ENCODE measurements at regions not wholly inside any gene's neighbourhood (a gene's known extent, or its start where the extent isn't known, plus 50 kb on each side); places are given as distances from the start of the nearest gene placed in this dataset.

GRCh38 chr5:29867155-29867554 lies 1326.3 kb upstream of the CDH6 start:
- no peak for DNase-seq (ENCODE audit: low read depth in 2 of 2)

DNA sequence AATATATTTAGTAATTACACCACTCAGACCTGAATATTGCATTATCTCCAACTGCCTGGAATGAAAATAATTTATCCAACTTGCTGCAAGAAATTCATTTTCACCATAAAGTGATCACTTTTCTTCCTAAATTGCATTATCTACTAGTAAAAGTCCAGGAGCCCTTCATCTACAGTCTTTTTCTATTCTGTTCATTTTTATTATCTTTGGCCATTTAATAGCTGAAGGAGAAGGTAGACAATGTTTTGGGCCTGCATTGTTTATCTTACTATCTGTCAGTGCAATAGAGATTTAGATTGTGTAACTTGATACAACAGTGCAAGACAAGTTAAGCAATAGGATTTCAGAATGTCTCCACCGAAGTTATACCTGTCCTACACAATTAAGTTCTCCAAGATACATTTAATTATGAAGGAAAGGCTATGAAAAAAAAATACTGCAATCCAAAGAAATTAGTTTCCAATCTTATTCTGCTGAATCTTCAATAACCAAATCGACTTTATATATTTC lies 1339.7 kb upstream of the CDH6 start:
- DNase-seq (ENCODE audit: low read depth in 2 of 2), result no peak

DNA sequence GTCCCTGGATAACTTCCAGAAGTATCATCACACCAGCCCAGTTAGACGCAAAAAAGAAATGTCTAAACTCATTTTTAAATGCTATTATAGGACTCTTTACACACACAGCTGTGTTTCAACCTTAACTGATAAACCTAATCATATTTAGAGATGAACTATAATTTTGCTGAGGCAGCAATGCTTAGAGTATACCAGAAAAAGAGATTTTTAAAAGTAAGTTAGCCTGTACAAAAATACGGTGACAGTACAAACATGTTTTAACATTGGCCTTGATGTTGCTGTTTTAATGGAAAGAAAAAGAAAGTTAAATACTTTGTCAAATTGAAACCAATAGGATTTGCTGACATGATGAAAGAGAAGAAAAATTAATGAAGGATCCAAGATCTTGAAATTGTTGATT lies 1341.2 kb upstream of the CDH6 start:
- DNase-seq (ENCODE audit: low read depth in 2 of 2), result no peak

DNA sequence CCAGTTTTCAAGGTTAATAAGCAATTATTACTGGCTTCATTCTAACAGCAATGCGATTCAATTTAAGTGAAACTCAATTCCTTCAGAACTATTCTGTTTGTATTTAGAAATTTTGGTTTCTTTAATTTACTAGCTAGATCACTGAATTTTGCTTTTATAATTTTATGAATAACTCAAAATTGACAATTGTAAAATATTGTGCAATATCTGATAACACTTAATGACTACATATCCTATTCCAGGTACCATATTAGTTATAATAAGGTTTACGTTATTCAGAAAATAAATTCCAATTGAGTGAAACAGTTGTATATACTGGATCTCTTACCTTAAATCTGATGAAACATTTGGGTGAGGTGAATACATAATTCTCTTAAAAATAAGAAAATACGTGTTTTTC lies 1348.3 kb upstream of the CDH6 start:
- no peak for DNase-seq (ENCODE audit: low read depth in 2 of 2)

DNA sequence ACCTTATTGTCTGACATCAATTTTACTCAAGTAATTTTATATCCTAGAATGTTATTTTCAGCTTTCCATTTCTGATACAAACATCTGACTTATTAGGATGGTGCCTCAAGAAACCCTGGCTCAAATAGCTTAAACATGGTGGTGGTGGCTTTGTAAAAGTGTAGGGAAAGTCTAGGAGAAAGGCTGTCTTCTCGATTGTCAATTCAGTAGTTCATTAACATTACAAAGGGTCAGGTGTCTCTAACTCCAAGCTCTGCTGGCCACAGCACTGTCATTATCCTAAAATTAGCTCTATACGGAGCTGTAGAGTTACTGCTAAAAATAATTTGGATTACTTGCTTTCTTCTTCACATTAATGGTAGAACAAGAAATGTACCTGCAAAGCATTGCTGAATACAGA lies 1360.1 kb upstream of the CDH6 start:
- no peak for DNase-seq (ENCODE audit: low read depth in 2 of 2)

DNA sequence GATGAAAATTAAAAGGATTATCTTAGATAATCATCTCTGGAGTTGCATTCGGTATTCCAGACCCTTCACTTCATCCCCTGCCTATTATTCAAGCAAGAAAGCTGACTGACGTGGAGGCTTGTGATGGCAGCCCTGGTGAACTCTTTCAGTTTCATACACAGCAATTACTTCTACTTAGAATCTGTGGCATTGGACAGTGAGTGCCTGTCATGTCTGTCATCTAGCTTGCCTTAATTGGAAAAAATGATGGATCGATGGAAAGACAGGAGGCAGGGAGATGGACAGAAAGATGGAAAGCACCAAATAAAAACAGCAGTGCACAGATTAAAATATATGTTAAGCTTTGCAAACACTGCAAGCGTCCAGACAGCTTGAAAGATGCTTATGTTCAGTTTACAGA lies 1371.0 kb upstream of the CDH6 start:
- no peak for DNase-seq (ENCODE audit: low read depth in 2 of 2)

DNA sequence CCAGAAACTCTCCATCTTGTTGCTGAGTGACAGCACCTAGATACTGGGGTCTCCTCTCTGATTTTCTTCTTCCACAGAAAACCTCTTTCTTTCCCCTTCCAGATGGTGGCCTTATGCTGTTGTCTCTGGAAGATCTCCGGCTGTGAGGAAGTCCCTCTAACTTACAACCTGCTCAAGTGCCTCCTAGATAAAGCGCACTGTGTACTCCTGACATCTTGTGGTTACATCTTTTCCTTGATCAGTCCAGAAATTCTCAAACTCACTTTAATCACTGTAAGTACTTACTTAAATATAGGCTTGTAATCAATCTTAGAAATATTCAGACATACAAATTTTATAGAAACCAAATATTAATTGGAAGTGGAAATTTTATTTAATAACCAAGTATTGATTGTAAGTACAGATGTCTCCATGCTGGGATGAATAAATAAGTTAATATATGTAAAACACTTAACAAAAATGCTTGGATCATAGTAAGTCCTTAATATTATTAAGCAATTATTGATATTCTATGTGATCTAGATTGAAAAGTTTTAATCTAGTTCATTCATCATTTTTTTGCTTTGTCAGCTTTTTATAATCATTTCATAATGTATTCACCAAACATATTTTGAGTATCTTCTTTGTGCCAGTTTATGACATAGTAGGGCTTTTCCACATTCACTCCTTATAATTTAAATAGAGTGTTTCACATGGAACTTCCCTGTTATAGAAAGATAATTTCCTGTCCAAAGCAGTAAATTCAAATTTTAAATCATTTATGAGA lies 1381.4 kb upstream of the CDH6 start:
- DNase-seq (ENCODE audit: low read depth in 2 of 2), result no peak

GRCh38 chr5:29805804-29806203 lies 1387.7 kb upstream of the CDH6 start:
- DNase-seq (ENCODE audit: low read depth in 2 of 2), result no peak

DNA sequence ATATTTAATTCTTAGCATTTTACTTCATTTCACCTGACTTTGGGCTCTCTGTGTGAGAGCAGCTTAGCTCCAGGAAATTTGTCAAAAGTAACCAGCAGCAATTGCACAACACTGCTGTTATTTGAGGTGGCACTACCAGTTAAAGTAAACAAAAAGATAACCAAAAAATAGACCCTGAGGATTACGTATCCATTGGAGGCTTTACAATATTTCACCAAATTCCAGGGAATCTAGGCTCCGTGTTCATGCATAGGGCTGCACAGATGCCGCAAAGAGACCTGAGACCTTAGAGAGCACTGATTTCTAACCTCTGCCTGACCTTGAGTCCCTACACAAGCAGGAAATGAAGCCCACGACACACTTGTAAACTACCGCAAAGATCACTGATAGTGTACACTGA lies 1392.7 kb upstream of the CDH6 start:
- DNase-seq (ENCODE audit: low read depth in 2 of 2), result no peak

DNA sequence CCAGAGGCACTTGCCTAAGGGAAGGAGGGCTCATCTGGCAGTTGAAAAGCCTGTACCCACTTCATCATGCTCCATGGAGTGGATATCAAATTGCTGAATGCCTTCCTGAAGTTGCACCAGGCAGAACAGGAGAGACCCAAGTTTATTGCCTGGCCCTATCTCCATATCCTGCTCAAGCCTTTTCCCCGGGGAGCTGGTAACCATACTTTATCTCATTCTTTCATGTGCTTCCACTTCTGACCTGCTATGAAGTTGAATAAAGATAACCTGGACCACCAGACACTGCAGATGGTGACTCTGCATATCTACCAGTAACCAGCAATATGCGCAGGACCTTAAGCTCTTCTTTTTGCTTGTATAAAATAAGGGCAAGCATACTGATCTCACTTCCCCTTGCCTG lies 1397.5 kb upstream of the CDH6 start:
- DNase-seq (ENCODE audit: low read depth in 2 of 2), result no peak

DNA sequence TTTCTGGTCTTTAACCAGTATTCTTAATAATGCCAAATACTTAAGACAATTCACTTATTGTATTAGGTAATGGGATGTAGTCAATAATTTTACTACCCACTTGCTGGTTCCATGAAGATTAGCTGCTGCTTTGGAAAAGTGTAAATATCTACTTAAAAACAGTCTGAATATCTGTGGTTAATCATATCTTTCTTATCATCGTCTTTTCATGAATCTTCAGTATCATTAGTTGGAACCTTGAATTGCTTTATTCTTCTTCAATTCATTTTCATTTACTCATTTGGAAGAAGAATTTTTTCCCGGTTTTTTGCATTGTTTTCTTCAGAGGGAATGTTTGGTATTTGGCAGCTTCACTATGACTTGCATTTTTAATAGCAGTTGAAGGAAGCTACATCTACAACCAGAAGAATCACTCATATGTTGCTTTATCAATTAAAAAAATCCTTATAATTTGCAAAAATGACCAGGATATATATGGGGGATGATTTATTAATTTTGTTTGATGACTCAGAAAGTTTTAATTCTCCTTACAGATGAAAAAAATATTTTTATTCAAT lies 1398.3 kb upstream of the CDH6 start:
- no peak for DNase-seq (ENCODE audit: low read depth in 2 of 2)

DNA sequence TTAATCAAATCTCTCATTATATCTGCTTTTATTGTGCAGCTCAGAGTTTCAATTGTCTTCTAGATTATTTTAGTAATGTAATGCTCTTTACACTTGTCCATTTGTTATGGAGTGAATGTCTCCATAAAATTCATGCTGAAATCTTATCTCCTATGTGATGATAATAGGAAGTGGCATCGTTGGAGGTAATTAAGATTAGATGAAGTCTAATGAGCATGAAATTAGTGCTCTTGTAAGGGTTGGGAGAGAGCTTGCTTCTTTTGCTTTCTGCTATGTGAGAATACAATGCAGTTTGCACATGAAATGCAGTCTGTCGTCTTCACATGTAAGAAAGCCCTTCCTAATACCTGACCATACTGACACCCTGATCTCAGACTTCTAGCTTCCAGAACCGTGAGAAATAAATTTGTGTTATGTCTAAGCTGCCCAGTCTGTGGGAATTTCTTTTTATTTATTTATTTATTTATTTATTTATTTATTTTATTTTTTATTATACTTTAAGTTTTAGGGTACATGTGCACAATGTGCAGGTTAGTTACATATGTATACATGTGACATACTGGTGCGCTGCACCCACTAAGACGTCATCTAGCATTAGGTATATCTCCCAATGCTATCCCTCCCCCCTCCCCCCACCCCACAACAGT lies 1399.2 kb upstream of the CDH6 start:
- no peak for DNase-seq (ENCODE audit: low read depth in 2 of 2)

DNA sequence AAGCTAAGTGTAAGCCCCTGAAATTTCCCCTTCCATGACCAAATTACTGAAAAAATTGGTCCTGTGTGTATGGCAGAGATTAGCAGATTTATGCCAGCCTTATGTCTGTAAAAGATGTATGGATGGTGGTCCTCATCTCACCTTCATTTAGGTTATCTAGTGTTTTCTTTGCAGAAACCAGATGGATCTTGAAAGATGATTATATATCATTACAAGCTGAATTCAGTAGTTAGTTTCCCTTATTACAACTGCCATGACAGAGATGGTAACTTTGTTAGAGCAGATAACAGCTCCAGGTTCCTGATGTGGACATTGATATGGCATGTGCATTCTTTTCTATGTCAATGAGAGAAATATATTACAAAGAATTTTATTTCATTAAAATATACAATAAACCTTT lies 1403.2 kb upstream of the CDH6 start:
- no peak for DNase-seq (ENCODE audit: low read depth in 2 of 2)

GRCh38 chr5:29780401-29780800 lies 1413.1 kb upstream of the CDH6 start:
- no peak for DNase-seq (ENCODE audit: low read depth in 2 of 2)

- no peak for DNase-seq (ENCODE audit: low read depth in 2 of 2)
These were observed 1414.3 kb upstream of the CDH6 start for GRCh38 chr5:29779141-29779540.

DNA sequence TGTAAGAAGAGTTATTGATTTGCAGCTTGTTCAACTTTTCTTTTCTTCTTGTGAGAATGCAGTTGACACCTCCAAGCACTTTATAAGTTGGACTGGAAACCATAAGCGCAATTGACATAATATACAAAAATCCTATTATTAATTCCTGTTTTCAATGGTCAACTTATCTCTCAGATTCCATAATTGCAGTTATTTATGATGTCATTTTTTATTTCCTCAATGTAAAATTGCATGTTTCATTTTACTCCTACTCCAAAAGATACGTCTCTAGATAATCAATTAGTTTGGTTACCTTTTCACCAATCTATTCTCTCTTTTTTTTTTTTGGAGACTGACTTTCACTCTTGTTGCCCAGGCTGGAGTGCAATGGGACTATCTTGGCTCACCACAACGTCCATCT lies 1416.1 kb upstream of the CDH6 start:
- DNase-seq (ENCODE audit: low read depth in 2 of 2), result no peak

- no peak for DNase-seq (ENCODE audit: low read depth in 2 of 2)
These were observed 1422.5 kb upstream of the CDH6 start for GRCh38 chr5:29770936-29771335.

GRCh38 chr5:29769474-29769873 lies 1424.0 kb upstream of the CDH6 start:
- DNase-seq (ENCODE audit: low read depth in 2 of 2), result no peak

DNA sequence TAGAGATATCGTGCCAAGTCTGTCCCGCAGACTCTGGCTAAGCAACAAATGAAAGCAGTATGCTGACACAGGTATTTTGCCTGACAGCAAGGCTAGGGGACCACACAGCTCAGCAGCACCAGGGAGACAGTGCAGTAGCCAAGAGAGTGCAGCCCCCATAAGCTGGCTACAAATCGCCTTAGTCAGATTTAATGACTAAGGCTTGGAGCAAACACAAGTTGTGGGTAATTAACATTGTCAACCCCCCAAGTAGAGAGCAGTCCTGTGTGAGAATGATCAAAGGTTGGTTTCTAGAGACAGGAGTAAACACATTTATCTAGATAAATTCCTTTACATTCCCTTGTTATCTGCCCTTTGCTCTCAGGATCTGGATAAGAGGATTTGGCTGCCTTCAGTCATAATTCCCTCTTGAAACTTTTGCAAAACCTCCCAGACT lies 1434.5 kb upstream of the CDH6 start:
- DNase-seq (ENCODE audit: low read depth in 2 of 2), result no peak

DNA sequence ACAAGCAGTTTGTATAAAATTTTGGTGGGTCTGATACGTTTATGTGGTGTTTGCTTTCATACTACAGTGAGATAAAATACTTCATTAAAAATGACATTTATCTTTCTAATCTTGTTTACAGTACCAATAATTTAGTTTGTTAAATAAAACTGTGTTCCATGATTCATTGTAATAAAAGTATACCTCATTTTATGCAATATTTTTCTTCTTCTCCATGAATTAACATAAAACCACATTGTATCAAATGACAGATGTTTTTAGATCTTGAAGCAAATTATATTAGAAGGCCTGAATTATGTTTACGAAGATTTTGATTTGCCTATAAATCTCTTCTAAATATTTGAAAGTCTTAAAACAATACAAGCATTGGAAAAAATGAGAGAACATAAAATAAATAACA lies 1443.0 kb upstream of the CDH6 start:
- no peak for DNase-seq (ENCODE audit: low read depth in 2 of 2)

DNA sequence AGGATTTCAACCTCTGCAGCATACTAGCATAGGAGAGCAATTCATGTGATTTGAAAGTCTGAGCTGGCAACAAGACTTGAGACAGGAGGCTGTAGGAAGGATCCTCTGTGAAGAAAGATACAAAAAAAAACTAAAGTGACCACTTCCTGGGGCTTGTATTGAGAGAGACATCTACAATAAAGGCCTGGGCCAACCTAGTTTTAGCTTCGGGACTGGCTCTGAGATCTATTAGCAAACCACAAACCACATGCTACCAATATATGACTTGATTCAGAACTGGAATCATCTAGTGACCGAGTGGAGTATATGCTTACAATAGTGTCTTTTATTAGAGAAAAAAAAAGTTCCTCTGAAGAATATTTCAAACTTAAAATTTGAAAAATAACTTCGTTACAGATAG lies 1448.9 kb upstream of the CDH6 start:
- no peak for DNase-seq (ENCODE audit: low read depth in 2 of 2)

DNA sequence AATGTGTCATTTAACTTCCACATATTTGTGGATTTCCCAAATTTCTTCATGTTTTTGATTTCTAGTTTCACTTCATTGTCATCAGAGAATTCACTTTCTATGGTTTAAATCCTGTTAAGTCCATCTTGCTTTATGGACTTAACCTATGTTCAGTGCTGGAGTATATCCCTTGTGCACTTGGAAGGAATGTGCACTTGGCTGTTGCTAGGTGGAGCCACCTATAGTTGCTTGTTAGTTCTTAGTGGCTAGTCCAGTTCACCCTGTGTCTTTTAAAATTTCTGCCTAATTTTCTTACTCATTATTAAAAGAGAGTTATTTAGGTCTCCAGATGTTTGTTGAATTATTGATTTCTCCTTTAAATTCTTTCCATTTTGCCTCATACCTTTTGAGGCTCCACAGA lies 1472.5 kb upstream of the CDH6 start:
- DNase-seq (ENCODE audit: low read depth in 2 of 2), result no peak

DNA sequence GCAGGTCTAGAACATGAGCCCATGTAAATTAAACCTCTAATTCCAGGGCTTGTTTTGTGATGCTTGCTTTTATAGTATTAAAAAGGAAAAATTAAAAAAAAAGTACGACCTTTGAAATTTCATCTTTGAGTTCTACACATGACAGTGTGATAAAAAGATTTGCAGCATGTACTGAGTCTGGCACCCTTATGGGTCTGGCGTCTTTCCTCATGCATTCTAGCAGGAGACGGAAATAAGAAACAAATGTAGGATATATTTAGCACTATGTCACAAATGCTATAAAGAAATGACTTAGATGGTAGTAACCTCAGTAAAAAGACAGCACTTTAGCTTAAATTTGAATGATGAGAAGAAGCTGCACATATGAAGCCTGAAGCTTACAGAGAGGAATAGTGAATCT lies 1474.3 kb upstream of the CDH6 start:
- DNase-seq (ENCODE audit: low read depth in 2 of 2), result no peak
